ENCODE measurements at regions not wholly inside any gene's neighbourhood (a gene's known extent, or its start where the extent isn't known, plus 50 kb on each side); places are given as distances from the start of the nearest gene placed in this dataset.
"Not testable (repeated sequence)": the region's sequence is repeated elsewhere in the genome, so short reads cannot be mapped to it uniquely, and the experiment has no call there.

- not testable (repeated sequence) for DNase-seq
Observed at GRCh38 chr2:106249157-106249828, 55.2 kb upstream of the UXS1 start.

GRCh38 chr2:106248548-106249151 is 54.5 kb upstream of the UXS1 start:
- DNase-seq: not testable (repeated sequence)
